ENCODE measurements at regions not wholly inside any gene's neighbourhood (a gene's known extent, or its start where the extent isn't known, plus 50 kb on each side); places are given as distances from the start of the nearest gene placed in this dataset.
"Not testable (repeated sequence)": the region's sequence is repeated elsewhere in the genome, so short reads cannot be mapped to it uniquely, and the experiment has no call there.

- intact Hi-C loops (cut with micrococcal nuclease), result no loop called here
- no peak for DNase-seq
- H3K9me3 ChIP-seq (replicated peaks), result peaks cover 10% of the 10 kb centered on the region
- H3K36me3 ChIP-seq, result no peaks in the 10 kb centered on the region
- no peaks in the 10 kb centered on the region for H3K4me1 ChIP-seq
- H3K4me3 ChIP-seq, result no peak overlapping the region
- H3K27me3 ChIP-seq (ENCODE audit: low read depth), result no peaks in the 10 kb centered on the region
- no peak overlapping the region for H3K27ac ChIP-seq (replicated peaks)
- no peak for TF ChIP-seq CTCF (IDR thresholded peaks at IDR 0.05; ENCODE audit: borderline replicate concordance)
Measured at GRCh38 chr16:72597938-72598337, 426.0 kb upstream of the PMFBP1 start.

- no peaks in the 10 kb centered on the region for H3K9me3 ChIP-seq (replicated peaks)
- H3K27ac ChIP-seq (replicated peaks), result no peak overlapping the region
- H3K27me3 ChIP-seq (ENCODE audit: low read depth), result no peaks in the 10 kb centered on the region
- H3K4me3 ChIP-seq, result no peak overlapping the region
- H3K4me1 ChIP-seq, result no peaks in the 10 kb centered on the region
- no peaks in the 10 kb centered on the region for H3K36me3 ChIP-seq
- no peak for TF ChIP-seq CTCF (IDR thresholded peaks at IDR 0.05; ENCODE audit: borderline replicate concordance)
- no peak for DNase-seq
- intact Hi-C loops (cut with micrococcal nuclease), result no loop called here
Measured at GRCh38 chr16:72596373-72596772, 424.4 kb upstream of the PMFBP1 start.

GRCh38 chr16:72590151-72590937 is 418.4 kb upstream of the PMFBP1 start:
- TF ChIP-seq CTCF (IDR thresholded peaks at IDR 0.05; ENCODE audit: borderline replicate concordance), result no peak
- intact Hi-C loops (cut with micrococcal nuclease), result no loop called here
- Histone ChIP-seq H3K4me3 (no peak overlapping the region), H3K36me3 (no peaks in the 10 kb centered on the region), H3K9me3 (replicated peaks) (no peaks in the 10 kb centered on the region), H3K4me1 (no peaks in the 10 kb centered on the region), H3K27ac (replicated peaks) (no peak overlapping the region), H3K27me3 (ENCODE audit: low read depth) (no peaks in the 10 kb centered on the region)
- DNase-seq, result no peak

- no peak overlapping the region for H3K27ac ChIP-seq (replicated peaks)
- no peaks in the 10 kb centered on the region for H3K27me3 ChIP-seq (ENCODE audit: low read depth)
- intact Hi-C loops (cut with micrococcal nuclease), result no loop called here
- no peak overlapping the region for H3K4me3 ChIP-seq
- DNase-seq, result no peak
- no peaks in the 10 kb centered on the region for H3K9me3 ChIP-seq (replicated peaks)
- H3K36me3 ChIP-seq, result no peaks in the 10 kb centered on the region
- no peak for TF ChIP-seq CTCF (IDR thresholded peaks at IDR 0.05; ENCODE audit: borderline replicate concordance)
- no peaks in the 10 kb centered on the region for H3K4me1 ChIP-seq
Measured at GRCh38 chr16:72588551-72588950, 416.6 kb upstream of the PMFBP1 start.

- H3K36me3 ChIP-seq; DNase-seq; intact Hi-C loops (cut with micrococcal nuclease): not testable (repeated sequence)
Measured at GRCh38 chr16:72578061-72578460, 406.1 kb upstream of the PMFBP1 start.

GRCh38 chr16:72576189-72576588 is 404.2 kb upstream of the PMFBP1 start:
- no peak overlapping the region for H3K4me3 ChIP-seq
- TF ChIP-seq CTCF (IDR thresholded peaks at IDR 0.05; ENCODE audit: borderline replicate concordance), result no peak
- H3K4me1 ChIP-seq, result no peaks in the 10 kb centered on the region
- H3K9me3 ChIP-seq (replicated peaks), result no peaks in the 10 kb centered on the region
- intact Hi-C loops (cut with micrococcal nuclease), result no loop called here
- no peaks in the 10 kb centered on the region for H3K36me3 ChIP-seq
- no peaks in the 10 kb centered on the region for H3K27me3 ChIP-seq (ENCODE audit: low read depth)
- H3K27ac ChIP-seq (replicated peaks), result no peak overlapping the region
- DNase-seq, result no peak

More at GRCh38 chr16:72578061-72578460, 406.1 kb upstream of the PMFBP1 start:
- H3K9me3 ChIP-seq (replicated peaks); H3K4me3 ChIP-seq; H3K4me1 ChIP-seq; H3K27ac ChIP-seq (replicated peaks); H3K27me3 ChIP-seq (ENCODE audit: low read depth): not testable (repeated sequence)

Data from left ventricle myocardium inferior (tissue), 1 donor.